ENCODE measurements at regions not wholly inside any gene's neighbourhood (a gene's known extent, or its start where the extent isn't known, plus 50 kb on each side); places are given as distances from the start of the nearest gene placed in this dataset.
"Not testable (repeated sequence)": the region's sequence is repeated elsewhere in the genome, so short reads cannot be mapped to it uniquely, and the experiment has no call there.

GRCh38 chr5:20833081-20833627 is 845.2 kb upstream of the CDH18 start:
- Mint-ChIP-seq H3K9me3 (peaks cover under 1% of the 10 kb centered on the region), H3K4me3 (no peak overlapping the region), H3K27me3 (no peaks in the 10 kb centered on the region), H3K36me3 (ENCODE audit: low read depth) (no peaks in the 10 kb centered on the region), H3K4me1 (no peaks in the 10 kb centered on the region), H3K27ac (no peak overlapping the region)
- TF ChIP-seq, protein P1, sequence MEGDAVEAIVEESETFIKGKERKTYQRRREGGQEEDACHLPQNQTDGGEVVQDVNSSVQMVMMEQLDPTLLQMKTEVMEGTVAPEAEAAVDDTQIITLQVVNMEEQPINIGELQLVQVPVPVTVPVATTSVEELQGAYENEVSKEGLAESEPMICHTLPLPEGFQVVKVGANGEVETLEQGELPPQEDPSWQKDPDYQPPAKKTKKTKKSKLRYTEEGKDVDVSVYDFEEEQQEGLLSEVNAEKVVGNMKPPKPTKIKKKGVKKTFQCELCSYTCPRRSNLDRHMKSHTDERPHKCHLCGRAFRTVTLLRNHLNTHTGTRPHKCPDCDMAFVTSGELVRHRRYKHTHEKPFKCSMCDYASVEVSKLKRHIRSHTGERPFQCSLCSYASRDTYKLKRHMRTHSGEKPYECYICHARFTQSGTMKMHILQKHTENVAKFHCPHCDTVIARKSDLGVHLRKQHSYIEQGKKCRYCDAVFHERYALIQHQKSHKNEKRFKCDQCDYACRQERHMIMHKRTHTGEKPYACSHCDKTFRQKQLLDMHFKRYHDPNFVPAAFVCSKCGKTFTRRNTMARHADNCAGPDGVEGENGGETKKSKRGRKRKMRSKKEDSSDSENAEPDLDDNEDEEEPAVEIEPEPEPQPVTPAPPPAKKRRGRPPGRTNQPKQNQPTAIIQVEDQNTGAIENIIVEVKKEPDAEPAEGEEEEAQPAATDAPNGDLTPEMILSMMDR (IDR thresholded peaks at IDR 0.05): no peak
- DNase-seq (no peak), ATAC-seq (ENCODE audit: low read depth) (no peak)
- POLR2A ChIA-PET: no interaction called here
- intact Hi-C loops (cut with micrococcal nuclease): no loop called here
- CTCF ChIA-PET: no interaction called here

- no peaks in the 10 kb centered on the region for H3K4me1 Mint-ChIP-seq
- intact Hi-C loops (cut with micrococcal nuclease): no loop called here
- H3K36me3 Mint-ChIP-seq (ENCODE audit: low read depth): no peaks in the 10 kb centered on the region
- ATAC-seq (ENCODE audit: low read depth) (no peak), DNase-seq (no peak)
- no peaks in the 10 kb centered on the region for H3K9me3 Mint-ChIP-seq
- no peak overlapping the region for H3K4me3 Mint-ChIP-seq
- no peaks in the 10 kb centered on the region for H3K27me3 Mint-ChIP-seq
- H3K27ac Mint-ChIP-seq: no peak overlapping the region
- POLR2A ChIA-PET: no interaction called here
- CTCF ChIA-PET: no interaction called here
- TF ChIP-seq, protein P1 (IDR thresholded peaks at IDR 0.05): no peak
These were observed 844.4 kb upstream of the CDH18 start for GRCh38 chr5:20832204-20833080.

GRCh38 chr5:20825951-20826350 is 838.0 kb upstream of the CDH18 start:
- H3K36me3 Mint-ChIP-seq (ENCODE audit: low read depth); CTCF ChIA-PET; H3K4me3 Mint-ChIP-seq; DNase-seq; H3K27me3 Mint-ChIP-seq; POLR2A ChIA-PET; H3K4me1 Mint-ChIP-seq; H3K27ac Mint-ChIP-seq; H3K9me3 Mint-ChIP-seq; intact Hi-C loops (cut with micrococcal nuclease); ATAC-seq (ENCODE audit: low read depth): not testable (repeated sequence)

GRCh38 chr5:20797216-20797615 is 809.2 kb upstream of the CDH18 start:
- CTCF ChIA-PET; H3K36me3 Mint-ChIP-seq (ENCODE audit: low read depth); H3K27ac Mint-ChIP-seq; POLR2A ChIA-PET; H3K9me3 Mint-ChIP-seq; H3K27me3 Mint-ChIP-seq; DNase-seq; H3K4me1 Mint-ChIP-seq; ATAC-seq (ENCODE audit: low read depth); intact Hi-C loops (cut with micrococcal nuclease); H3K4me3 Mint-ChIP-seq: not testable (repeated sequence)

DNA sequence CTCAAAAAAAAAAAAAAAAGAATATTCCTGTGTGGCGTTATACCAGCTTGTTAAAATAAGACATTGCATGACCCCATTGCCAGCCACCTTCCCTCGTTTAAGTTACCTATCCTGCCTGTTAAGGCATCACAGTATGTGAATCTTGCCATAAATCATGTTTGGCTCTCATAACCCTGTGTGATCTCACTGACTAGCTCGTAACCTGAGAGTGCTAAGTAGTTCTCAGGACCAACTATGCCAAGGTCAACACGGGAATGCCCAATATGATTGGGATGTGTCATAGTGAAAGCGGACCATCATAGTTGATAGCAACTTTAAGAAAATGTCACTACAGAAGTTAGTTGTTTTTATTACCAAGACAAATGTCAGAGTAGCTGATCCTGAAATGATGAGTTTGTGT is 796.8 kb upstream of the CDH18 start:
- H3K4me1 Mint-ChIP-seq; H3K9me3 Mint-ChIP-seq; H3K36me3 Mint-ChIP-seq (ENCODE audit: low read depth); ATAC-seq (ENCODE audit: low read depth); intact Hi-C loops (cut with micrococcal nuclease); H3K4me3 Mint-ChIP-seq; POLR2A ChIA-PET; CTCF ChIA-PET; H3K27ac Mint-ChIP-seq; H3K27me3 Mint-ChIP-seq; DNase-seq: not testable (repeated sequence)

DNA sequence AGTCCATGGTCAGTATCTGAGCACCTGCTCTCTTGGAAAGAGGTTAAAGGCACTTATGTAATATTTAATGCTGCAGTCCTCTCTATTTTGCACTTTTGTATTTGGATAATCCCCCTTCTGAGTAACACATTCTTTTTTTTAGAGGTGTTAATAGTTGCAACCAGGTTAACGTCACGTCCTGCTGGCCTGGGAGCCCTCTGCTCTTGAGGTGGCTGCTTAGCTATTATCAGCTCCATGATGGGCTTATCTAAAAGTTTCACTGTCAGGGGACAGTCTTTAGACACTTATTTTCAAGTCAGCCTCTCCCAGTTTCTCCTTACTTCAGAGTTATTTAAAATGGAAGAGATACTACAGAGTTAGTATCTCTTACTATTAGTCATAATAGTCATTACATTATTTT is 795.5 kb upstream of the CDH18 start:
- H3K4me3 Mint-ChIP-seq; CTCF ChIA-PET; DNase-seq; H3K4me1 Mint-ChIP-seq; H3K9me3 Mint-ChIP-seq; H3K27me3 Mint-ChIP-seq; ATAC-seq (ENCODE audit: low read depth); intact Hi-C loops (cut with micrococcal nuclease); POLR2A ChIA-PET; H3K36me3 Mint-ChIP-seq (ENCODE audit: low read depth); H3K27ac Mint-ChIP-seq: not testable (repeated sequence)

DNA sequence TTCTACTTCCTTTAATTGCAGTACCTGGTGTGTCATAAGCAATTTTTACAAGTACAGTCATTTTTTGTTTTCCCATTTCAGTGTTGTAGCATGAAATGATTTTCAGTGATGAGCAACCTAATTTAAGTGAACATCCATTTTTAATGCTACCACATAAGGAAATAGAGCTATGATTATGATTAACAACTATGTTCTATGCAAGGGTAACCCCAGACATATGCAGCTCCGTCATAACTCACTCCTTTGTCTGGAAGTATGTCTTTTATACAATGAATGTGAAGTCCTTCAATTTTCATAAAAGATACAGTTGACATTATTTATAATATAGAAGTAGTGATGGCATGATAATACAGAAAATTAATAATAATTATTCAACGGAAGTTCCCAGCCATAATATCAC is 783.3 kb upstream of the CDH18 start:
- H3K36me3 Mint-ChIP-seq (ENCODE audit: low read depth); H3K4me3 Mint-ChIP-seq; H3K9me3 Mint-ChIP-seq; H3K27me3 Mint-ChIP-seq; CTCF ChIA-PET; ATAC-seq (ENCODE audit: low read depth); DNase-seq; intact Hi-C loops (cut with micrococcal nuclease); POLR2A ChIA-PET; H3K27ac Mint-ChIP-seq; H3K4me1 Mint-ChIP-seq: not testable (repeated sequence)

GRCh38 chr5:20765074-20765473 is 777.1 kb upstream of the CDH18 start:
- ATAC-seq (ENCODE audit: low read depth); H3K9me3 Mint-ChIP-seq; H3K4me1 Mint-ChIP-seq; H3K27ac Mint-ChIP-seq; CTCF ChIA-PET; intact Hi-C loops (cut with micrococcal nuclease); DNase-seq; H3K4me3 Mint-ChIP-seq; H3K27me3 Mint-ChIP-seq; POLR2A ChIA-PET; H3K36me3 Mint-ChIP-seq (ENCODE audit: low read depth): not testable (repeated sequence)

GRCh38 chr5:20759459-20759858 is 771.5 kb upstream of the CDH18 start:
- H3K4me1 Mint-ChIP-seq; CTCF ChIA-PET; H3K9me3 Mint-ChIP-seq; H3K27ac Mint-ChIP-seq; H3K36me3 Mint-ChIP-seq (ENCODE audit: low read depth); H3K4me3 Mint-ChIP-seq; POLR2A ChIA-PET; H3K27me3 Mint-ChIP-seq; intact Hi-C loops (cut with micrococcal nuclease); ATAC-seq (ENCODE audit: low read depth); DNase-seq: not testable (repeated sequence)

- H3K9me3 Mint-ChIP-seq; H3K4me3 Mint-ChIP-seq; H3K36me3 Mint-ChIP-seq (ENCODE audit: low read depth); intact Hi-C loops (cut with micrococcal nuclease); H3K4me1 Mint-ChIP-seq; POLR2A ChIA-PET; DNase-seq; H3K27me3 Mint-ChIP-seq; CTCF ChIA-PET; H3K27ac Mint-ChIP-seq; ATAC-seq (ENCODE audit: low read depth): not testable (repeated sequence)
These were observed 764.2 kb upstream of the CDH18 start for GRCh38 chr5:20752179-20752578.

GRCh38 chr5:20735715-20736114 is 747.7 kb upstream of the CDH18 start:
- intact Hi-C loops (cut with micrococcal nuclease); H3K4me3 Mint-ChIP-seq; ATAC-seq (ENCODE audit: low read depth); H3K9me3 Mint-ChIP-seq; DNase-seq; H3K4me1 Mint-ChIP-seq; H3K27me3 Mint-ChIP-seq; H3K27ac Mint-ChIP-seq; H3K36me3 Mint-ChIP-seq (ENCODE audit: low read depth); POLR2A ChIA-PET; CTCF ChIA-PET: not testable (repeated sequence)

All from activated B cell treated with CpG ODN at 0.5 μM for 24 hours (primary cell).